Activated T-helper 2 cell treated with anti-CD3 and anti-CD28 coated beads, Interferon-gamma antibody, Interleukin-2, Interleukin-4, amounts not matched to agents 10 μg/mL and 5 μg/mL and 100 μg/mL, durations not matched to agents 14 hours and 24 hours and 36 hours (primary cell): ENCODE measurements at regions not wholly inside any gene's neighbourhood (a gene's known extent, or its start where the extent isn't known, plus 50 kb on each side); places are given as distances from the start of the nearest gene placed in this dataset.
A peak's percentile ranks its signal among the peaks of the same experiment; 100 is the strongest.

Source experiments
- DNase-seq: peaks from one replicate; pipeline ENCODE4 v3.0.0; 2021; ENCODE audit warnings: low spot score
- H3K27ac Mint-ChIP-seq: one replicate; pipeline ENCODE4 v1.8.0; 2021; ENCODE audit warnings: mixed read lengths
- H3K27me3 Mint-ChIP-seq: one replicate; pipeline ENCODE4 v1.8.0; 2021; ENCODE audit warnings: low read depth, mixed read lengths
- H3K36me3 Mint-ChIP-seq: one replicate; pipeline ENCODE4 v1.8.0; 2021; ENCODE audit warnings: low read depth, mixed read lengths
- H3K4me1 Mint-ChIP-seq: one replicate; pipeline ENCODE4 v1.8.0; 2021; ENCODE audit warnings: low read depth, mixed read lengths
- H3K4me3 Mint-ChIP-seq: one replicate; pipeline ENCODE4 v1.8.0; 2021; ENCODE audit warnings: low read depth, mild to moderate bottlenecking, moderate library complexity, mixed read lengths
- H3K9me3 Mint-ChIP-seq: one replicate; pipeline ENCODE4 v1.8.0; 2021; ENCODE audit warnings: mixed read lengths
- intact Hi-C: fragments of 100-400 bp; cut with micrococcal nuclease; formaldehyde crosslinking; loops from one replicate; pipeline ENCODE4 v1.15.1; 2023

DNA sequence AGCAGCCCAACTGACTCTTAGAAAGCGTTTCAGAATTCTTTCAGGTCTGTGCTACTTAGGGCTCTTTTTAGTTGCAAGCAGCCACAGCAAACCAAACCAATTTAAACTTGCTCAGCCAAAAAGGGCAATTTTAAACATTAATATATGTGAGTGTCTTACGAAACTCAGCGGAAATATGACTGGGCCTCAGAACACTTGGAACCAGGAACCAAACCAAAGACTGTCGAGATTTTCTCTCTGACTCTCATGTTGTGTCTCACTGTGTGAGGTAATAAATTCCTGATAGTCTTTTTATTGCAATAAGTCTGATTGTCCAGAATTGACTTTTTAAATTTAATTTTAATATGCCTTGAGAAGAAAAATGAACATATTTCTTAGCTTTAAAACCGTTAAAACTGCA lies 122.3 kb downstream of the SYF2 start:
- Mint-ChIP-seq H3K4me3 (no peak overlapping the region), H3K4me1 (peaks cover 12% of the 10 kb centered on the region), H3K36me3 (peaks cover 3% of the 10 kb centered on the region), H3K27me3 (peaks cover 17% of the 10 kb centered on the region), H3K9me3 (peaks cover 15% of the 10 kb centered on the region), H3K27ac (no peak overlapping the region)
- no peak for DNase-seq
- intact Hi-C loops: loop anchor here (5.0 kb wide), 1 partner anchor 97 kb away; no protein-coding TSS in a partner anchor

DNA sequence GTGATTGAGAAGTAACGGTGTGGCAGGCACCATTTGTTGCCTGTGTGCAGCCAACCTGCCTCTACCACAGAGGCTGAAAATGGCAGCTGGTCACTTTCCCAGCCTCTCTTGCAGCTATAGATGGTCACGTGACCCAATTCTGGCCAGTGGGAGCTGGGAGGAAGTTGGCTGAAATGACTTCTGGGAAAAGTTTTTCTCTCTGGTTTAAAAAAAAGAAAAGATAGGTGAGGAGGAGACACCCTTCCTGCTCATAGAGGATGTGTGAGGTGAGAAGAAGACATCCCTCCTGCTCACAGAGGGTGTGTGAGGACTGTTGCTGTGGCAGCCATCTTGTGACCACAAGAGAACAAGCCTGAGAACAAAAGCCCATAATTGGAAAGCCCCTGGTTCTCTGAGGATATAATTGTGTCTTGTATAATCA lies 122.8 kb downstream of the SYF2 start:
- Mint-ChIP-seq H3K4me3 (no peak overlapping the region), H3K9me3 (peaks cover 15% of the 10 kb centered on the region), H3K36me3 (peaks cover 3% of the 10 kb centered on the region), H3K27me3 (peaks cover 16% of the 10 kb centered on the region), H3K4me1 (peaks cover 15% of the 10 kb centered on the region), H3K27ac (no peak overlapping the region)
- intact Hi-C loops: no loop called here
- no peak for DNase-seq

DNA sequence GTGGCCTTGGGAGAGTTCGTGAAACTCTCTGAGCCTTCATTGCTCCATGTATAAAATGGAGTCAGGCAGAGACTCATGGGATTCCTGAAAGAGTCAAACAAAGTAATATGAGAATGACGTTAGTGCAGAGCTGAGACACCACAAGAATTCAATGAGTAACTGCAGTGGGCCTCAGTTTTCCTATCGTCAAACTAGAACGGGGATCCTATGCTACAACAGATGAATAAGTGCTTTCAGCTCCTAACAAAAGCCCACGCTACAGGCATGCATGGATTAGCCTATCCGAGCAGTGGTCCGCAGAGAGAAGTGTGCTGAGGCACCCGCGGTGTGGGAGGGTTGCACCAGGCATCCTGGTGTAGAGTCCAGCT lies 124.7 kb downstream of the SYF2 start:
- H3K27me3 Mint-ChIP-seq: peaks cover 11% of the 10 kb centered on the region
- H3K4me3 Mint-ChIP-seq: no peak overlapping the region
- no peak overlapping the region for H3K27ac Mint-ChIP-seq
- peaks cover 15% of the 10 kb centered on the region for H3K9me3 Mint-ChIP-seq
- intact Hi-C loops: no loop called here
- peaks cover 3% of the 10 kb centered on the region for H3K36me3 Mint-ChIP-seq
- no peak for DNase-seq
- H3K4me1 Mint-ChIP-seq: peaks cover 15% of the 10 kb centered on the region

DNA sequence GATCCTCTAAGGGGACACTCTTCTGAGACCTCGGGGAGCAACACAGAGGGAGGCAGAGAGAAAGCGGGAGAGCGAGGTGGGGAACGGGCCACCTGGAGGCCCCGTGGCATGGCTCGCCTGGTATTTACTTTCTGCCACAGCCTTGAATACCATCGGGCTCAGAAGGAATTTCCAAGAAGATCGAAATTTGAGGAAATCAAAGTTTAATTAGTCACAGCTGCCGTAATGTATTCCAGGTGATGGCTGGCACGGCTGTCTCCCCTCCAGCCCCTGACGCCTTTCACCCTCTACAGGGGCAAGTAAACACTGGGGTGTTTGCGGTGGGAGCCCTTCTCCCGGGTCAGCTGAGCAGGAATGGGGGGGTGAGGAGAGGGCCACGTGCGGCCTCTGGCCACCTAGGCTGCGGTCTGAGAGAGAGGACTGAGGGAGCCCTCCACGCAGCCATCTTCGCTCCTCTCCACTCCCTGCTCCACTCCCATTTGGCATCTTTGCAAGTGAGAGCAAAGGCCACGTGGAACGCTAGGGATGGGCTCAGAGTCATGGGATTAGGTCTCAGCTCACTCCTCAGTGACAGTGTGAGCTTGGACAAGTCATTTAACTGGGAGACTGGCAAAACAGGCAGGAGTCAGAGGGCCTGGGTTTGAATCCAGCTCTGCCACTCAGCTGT lies 125.2 kb downstream of the SYF2 start:
- peaks cover 11% of the 10 kb centered on the region for H3K27me3 Mint-ChIP-seq
- intact Hi-C loops: no loop called here
- H3K4me3 Mint-ChIP-seq: no peak overlapping the region
- peaks cover 15% of the 10 kb centered on the region for H3K9me3 Mint-ChIP-seq
- no peak overlapping the region for H3K27ac Mint-ChIP-seq
- DNase-seq: no peak
- H3K4me1 Mint-ChIP-seq: peaks cover 15% of the 10 kb centered on the region
- H3K36me3 Mint-ChIP-seq: peaks cover 3% of the 10 kb centered on the region

DNA sequence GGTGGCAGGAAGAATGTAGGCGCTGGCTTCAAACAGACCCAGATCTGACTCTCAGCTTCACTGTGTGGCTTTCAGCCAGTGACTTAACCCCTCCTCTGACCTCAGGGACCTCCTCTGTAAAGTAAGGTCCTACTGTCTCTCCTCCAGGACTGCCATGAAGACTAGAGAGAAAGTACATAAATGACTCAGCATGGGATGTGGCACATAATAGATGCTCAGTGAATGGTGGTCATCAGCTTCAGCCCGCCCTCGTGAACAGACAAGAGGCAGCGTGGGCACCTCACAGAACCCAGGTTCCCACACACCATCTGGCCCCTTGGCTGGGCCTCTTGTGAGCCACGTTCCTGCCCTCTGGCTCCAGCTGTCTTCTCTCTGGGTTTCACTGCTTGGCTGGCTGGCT lies 126.0 kb downstream of the SYF2 start:
- Mint-ChIP-seq H3K4me3 (no peak overlapping the region), H3K27me3 (peaks cover 11% of the 10 kb centered on the region), H3K36me3 (peaks cover 3% of the 10 kb centered on the region), H3K4me1 (peaks cover 20% of the 10 kb centered on the region), H3K9me3 (peaks cover 15% of the 10 kb centered on the region), H3K27ac (no peak overlapping the region)
- intact Hi-C loops: no loop called here
- DNase-seq: no peak

DNA sequence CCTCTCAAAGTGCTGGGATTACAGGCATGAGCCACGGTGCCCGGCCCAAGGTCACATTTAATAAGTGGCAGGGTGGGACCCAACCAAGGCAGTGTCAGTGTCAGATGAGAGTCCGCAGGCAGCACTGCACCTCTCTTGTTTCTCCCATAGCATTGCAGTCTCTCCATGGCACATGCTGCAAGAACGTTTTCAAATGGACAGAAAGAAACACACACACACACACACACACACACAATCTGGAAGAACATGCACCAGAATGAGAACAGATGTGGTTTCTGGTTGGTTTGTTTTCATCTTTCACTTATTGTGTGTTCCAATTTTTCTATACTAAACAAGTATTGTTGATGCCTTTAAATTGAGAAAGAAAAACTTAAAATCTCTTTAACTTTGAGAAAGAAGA lies 126.5 kb downstream of the SYF2 start:
- peaks cover 11% of the 10 kb centered on the region for H3K27me3 Mint-ChIP-seq
- intact Hi-C loops: no loop called here
- H3K4me3 Mint-ChIP-seq: no peak overlapping the region
- no peak overlapping the region for H3K27ac Mint-ChIP-seq
- no peak for DNase-seq
- peaks cover 3% of the 10 kb centered on the region for H3K36me3 Mint-ChIP-seq
- H3K9me3 Mint-ChIP-seq: peaks cover 15% of the 10 kb centered on the region
- peaks cover 24% of the 10 kb centered on the region for H3K4me1 Mint-ChIP-seq

DNA sequence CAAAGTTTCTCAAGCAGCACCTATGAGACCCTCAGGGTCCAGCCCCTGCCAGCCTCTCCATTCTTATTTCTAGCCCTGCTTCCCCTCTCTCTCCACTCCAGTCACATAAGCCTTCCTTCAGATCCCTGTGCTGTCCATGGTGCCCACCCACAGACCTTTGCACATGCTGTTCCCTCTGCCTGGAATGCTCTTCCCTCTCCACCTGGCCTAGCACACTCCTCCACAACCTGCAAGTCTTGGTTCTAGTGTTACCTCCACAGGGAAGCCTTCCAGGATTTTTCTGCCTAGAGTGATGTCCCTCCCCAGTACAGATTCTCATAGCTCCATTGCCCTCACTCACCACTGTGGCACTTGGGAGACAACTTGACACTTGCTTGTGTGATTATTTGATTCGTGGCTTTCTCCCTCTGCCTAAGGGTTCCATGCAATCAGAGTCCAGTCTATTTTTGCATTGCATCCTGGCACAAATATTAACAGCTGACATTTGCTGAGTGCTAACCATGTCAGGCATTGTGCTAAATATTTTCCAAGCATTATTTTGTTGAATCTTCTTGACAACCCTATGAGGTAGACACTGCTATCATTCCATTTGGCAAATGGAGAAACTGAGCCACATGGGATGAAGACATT lies 127.3 kb downstream of the SYF2 start:
- H3K4me3 Mint-ChIP-seq: no peak overlapping the region
- H3K27ac Mint-ChIP-seq: no peak overlapping the region
- intact Hi-C loops: no loop called here
- H3K4me1 Mint-ChIP-seq: peaks cover 31% of the 10 kb centered on the region
- H3K36me3 Mint-ChIP-seq: peaks cover 3% of the 10 kb centered on the region
- peaks cover 11% of the 10 kb centered on the region for H3K27me3 Mint-ChIP-seq
- no peak for DNase-seq
- peaks cover 15% of the 10 kb centered on the region for H3K9me3 Mint-ChIP-seq

DNA sequence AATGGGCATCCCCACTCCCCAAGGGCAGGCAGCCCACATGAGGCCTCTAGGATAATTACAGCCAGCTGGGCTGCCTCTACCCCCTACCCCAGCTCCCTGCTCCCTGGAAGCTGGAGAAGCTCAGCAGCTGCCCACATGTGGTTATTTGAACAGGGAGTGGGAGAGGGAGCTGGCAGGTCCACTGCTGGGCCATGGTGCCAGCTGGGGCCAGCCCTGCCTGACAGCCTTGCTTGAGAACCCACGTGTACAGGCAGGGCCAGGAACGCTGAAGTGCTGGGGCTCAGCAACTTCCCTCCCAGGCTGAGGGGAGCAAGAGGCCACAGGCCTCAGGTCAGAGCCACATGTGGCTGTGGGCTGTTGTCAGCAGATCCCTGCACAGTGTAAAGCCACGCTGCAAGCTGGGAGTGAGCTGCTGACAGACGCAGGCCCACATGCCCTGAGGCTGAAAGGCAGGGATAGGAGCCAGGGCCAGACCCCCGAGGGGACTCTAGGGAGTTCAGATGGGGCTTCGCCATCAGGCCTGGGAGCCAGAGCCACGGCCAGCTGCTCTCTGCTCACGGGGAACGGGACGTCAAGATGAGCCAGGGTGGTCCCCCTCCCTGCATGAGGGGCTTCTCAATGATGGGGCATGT lies 129.0 kb downstream of the SYF2 start:
- Mint-ChIP-seq H3K4me3 (no peak overlapping the region), H3K36me3 (no peaks in the 10 kb centered on the region), H3K9me3 (no peaks in the 10 kb centered on the region), H3K27me3 (peaks cover 11% of the 10 kb centered on the region), H3K27ac (no peak overlapping the region), H3K4me1 (peaks cover 43% of the 10 kb centered on the region)
- intact Hi-C loops: no loop called here
- DNase-seq: no peak

GRCh38 chr1:25100151-25100833 lies 132.0 kb downstream of the SYF2 start:
- H3K36me3 Mint-ChIP-seq: no peaks in the 10 kb centered on the region
- no peak for DNase-seq
- peaks cover 62% of the 10 kb centered on the region for H3K4me1 Mint-ChIP-seq
- peak overlapping the region; percentile 56 for H3K4me3 Mint-ChIP-seq
- H3K9me3 Mint-ChIP-seq: no peaks in the 10 kb centered on the region
- peak overlapping the region; percentile 76 for H3K27ac Mint-ChIP-seq
- intact Hi-C loops: loop anchor here (2.0 kb wide), 2 partner anchors 63 to 145 kb away; no protein-coding TSS in a partner anchor
- peaks cover 11% of the 10 kb centered on the region for H3K27me3 Mint-ChIP-seq

GRCh38 chr1:25099343-25099951 lies 132.9 kb downstream of the SYF2 start:
- Mint-ChIP-seq H3K4me1 (peaks cover 66% of the 10 kb centered on the region), H3K27me3 (peaks cover 5% of the 10 kb centered on the region), H3K36me3 (no peaks in the 10 kb centered on the region), H3K4me3 (peak overlapping the region; percentile 68), H3K27ac (peak overlapping the region; percentile 67), H3K9me3 (no peaks in the 10 kb centered on the region)
- intact Hi-C loops: loop anchor here (2.0 kb wide), 1 partner anchor 175 kb away; no protein-coding TSS in a partner anchor
- DNase-seq: peak; percentile 36

DNA sequence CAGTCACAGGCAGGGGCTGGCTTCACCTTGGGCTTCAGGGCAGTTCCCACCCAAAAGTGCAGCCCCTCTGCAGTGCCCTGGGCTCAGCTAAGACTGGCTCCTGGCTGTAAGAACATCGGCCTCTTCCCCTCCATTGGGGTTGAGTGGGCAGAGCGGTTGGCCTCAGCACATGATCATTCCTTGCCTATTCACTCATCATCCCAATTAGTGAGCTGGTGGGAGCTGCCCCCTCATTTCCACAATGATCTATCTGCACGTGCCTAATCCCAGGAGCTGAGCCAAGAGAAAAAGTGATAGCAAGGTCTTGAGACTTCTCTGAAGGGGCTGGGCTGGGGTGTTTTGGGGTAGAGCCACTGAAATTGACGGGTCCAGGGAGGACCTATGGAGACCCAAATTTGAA lies 133.6 kb downstream of the SYF2 start:
- H3K4me3 Mint-ChIP-seq: no peak overlapping the region
- H3K9me3 Mint-ChIP-seq: no peaks in the 10 kb centered on the region
- no peak overlapping the region for H3K27ac Mint-ChIP-seq
- H3K36me3 Mint-ChIP-seq: no peaks in the 10 kb centered on the region
- H3K27me3 Mint-ChIP-seq: peaks cover 3% of the 10 kb centered on the region
- H3K4me1 Mint-ChIP-seq: peaks cover 72% of the 10 kb centered on the region
- no peak for DNase-seq
- intact Hi-C loops: loop anchor here (2.0 kb wide), 1 partner anchor 174 kb away; no protein-coding TSS in a partner anchor

- Mint-ChIP-seq H3K36me3 (no peaks in the 10 kb centered on the region), H3K27ac (peak overlapping the region; percentile 28), H3K4me3 (peak overlapping the region; percentile 1), H3K27me3 (no peaks in the 10 kb centered on the region), H3K4me1 (peaks cover 69% of the 10 kb centered on the region), H3K9me3 (no peaks in the 10 kb centered on the region)
- no peak for DNase-seq
- intact Hi-C loops: no loop called here
Observed at GRCh38 chr1:25096307-25097150, 135.8 kb downstream of the SYF2 start.
